Calu3 (cell line): ENCODE measurements at regions not wholly inside any gene's neighbourhood (a gene's known extent, or its start where the extent isn't known, plus 50 kb on each side); places are given as distances from the start of the nearest gene placed in this dataset.

ENCODE experiments used
- BruUV-seq: library from RNA; stranded (reverse); fragments of 400-500 nt; replicated peaks from 2 replicates; lab custom pipeline; 2021; lab: Mats Ljungman, UMichigan
- CTCF ChIA-PET: fragments of 300-600 bp; sonication (Branson Sonifier 250); formaldehyde crosslinking; loops from one replicate; lab custom pipeline; 2022; ENCODE audit warnings: antibody characterized with exemption; lab: Charles Lee
- DNase-seq: peaks from one replicate; pipeline ENCODE4 v3.0.0; 2022
- H3K27ac Mint-ChIP-seq: one replicate; pipeline ENCODE4 v1.8.0; 2022; ENCODE audit warnings: mixed read lengths; ENCODE audit not compliant: unreplicated experiment
- H3K27me3 Mint-ChIP-seq: one replicate; pipeline ENCODE4 v1.8.0; 2022; ENCODE audit warnings: mixed read lengths; ENCODE audit not compliant: unreplicated experiment
- H3K36me3 Mint-ChIP-seq: one replicate; pipeline ENCODE4 v1.8.0; 2022; ENCODE audit warnings: mild to moderate bottlenecking, moderate library complexity, mixed read lengths; ENCODE audit not compliant: insufficient read depth, unreplicated experiment
- H3K4me1 Mint-ChIP-seq: one replicate; pipeline ENCODE4 v1.8.0; 2022; ENCODE audit warnings: mild to moderate bottlenecking, low read depth, mixed read lengths; ENCODE audit not compliant: unreplicated experiment
- H3K4me3 Mint-ChIP-seq: one replicate; pipeline ENCODE4 v1.8.0; 2022; ENCODE audit warnings: mild to moderate bottlenecking, low read depth, moderate library complexity, mixed read lengths; ENCODE audit not compliant: unreplicated experiment
- H3K9me3 Mint-ChIP-seq: one replicate; pipeline ENCODE4 v1.8.0; 2022; ENCODE audit warnings: low read depth, mixed read lengths; ENCODE audit not compliant: unreplicated experiment
- CTCF ChIP-seq: fragments of 200-600 bp; IDR thresholded peaks from one replicate; pipeline ENCODE4 v1.8.0; 2022; ENCODE audit warnings: antibody characterized with exemption; ENCODE audit not compliant: unreplicated experiment
- intact Hi-C: fragments of 100-400 bp; cut with micrococcal nuclease; formaldehyde crosslinking; loops from one replicate; pipeline ENCODE4 v1.10.0; 2022; ENCODE audit not compliant: unreplicated experiment

- CTCF ChIA-PET, result no interaction called here
- Mint-ChIP-seq H3K27ac (no peak overlapping the region), H3K4me3 (no peak overlapping the region), H3K27me3 (no peaks in the 10 kb centered on the region), H3K36me3 (peaks cover 4% of the 10 kb centered on the region), H3K9me3 (peaks cover 3% of the 10 kb centered on the region), H3K4me1 (no peaks in the 10 kb centered on the region)
- intact Hi-C loops, result no loop called here
- DNase-seq, result no peak
- no TSS peak for BruUV-seq
- no peak for TF ChIP-seq CTCF
Observed at GRCh38 chr6:78552435-78552834, 314.9 kb upstream of the IRAK1BP1 start.

- intact Hi-C loops, result no loop called here
- CTCF ChIA-PET, result no interaction called here
- Mint-ChIP-seq H3K36me3 (peaks cover 4% of the 10 kb centered on the region), H3K27me3 (no peaks in the 10 kb centered on the region), H3K9me3 (peaks cover 6% of the 10 kb centered on the region), H3K27ac (no peak overlapping the region), H3K4me3 (no peak overlapping the region), H3K4me1 (no peaks in the 10 kb centered on the region)
- DNase-seq, result no peak
- TF ChIP-seq CTCF, result no peak
- BruUV-seq, result no TSS peak
Observed at GRCh38 chr6:78554341-78554740, 313.0 kb upstream of the IRAK1BP1 start.

- TF ChIP-seq CTCF, result no peak
- no peak for DNase-seq
- Mint-ChIP-seq H3K27me3 (no peaks in the 10 kb centered on the region), H3K36me3 (no peaks in the 10 kb centered on the region), H3K9me3 (peaks cover 6% of the 10 kb centered on the region), H3K4me1 (peaks cover 13% of the 10 kb centered on the region), H3K4me3 (no peak overlapping the region), H3K27ac (no peak overlapping the region)
- CTCF ChIA-PET, result no interaction called here
- BruUV-seq, result no TSS peak
- intact Hi-C loops, result no loop called here
Observed at GRCh38 chr6:78559056-78559455, 308.3 kb upstream of the IRAK1BP1 start.

GRCh38 chr6:78561015-78561414 is 306.3 kb upstream of the IRAK1BP1 start:
- H3K27ac Mint-ChIP-seq, result no peak overlapping the region
- intact Hi-C loops, result no loop called here
- H3K4me1 Mint-ChIP-seq, result peaks cover 32% of the 10 kb centered on the region
- no peak for TF ChIP-seq CTCF
- H3K9me3 Mint-ChIP-seq, result peaks cover 6% of the 10 kb centered on the region
- no peak for DNase-seq
- no TSS peak for BruUV-seq
- H3K27me3 Mint-ChIP-seq, result no peaks in the 10 kb centered on the region
- H3K4me3 Mint-ChIP-seq, result no peak overlapping the region
- no peaks in the 10 kb centered on the region for H3K36me3 Mint-ChIP-seq
- CTCF ChIA-PET, result no interaction called here
